ENCODE measurements at regions not wholly inside any gene's neighbourhood (a gene's known extent, or its start where the extent isn't known, plus 50 kb on each side); places are given as distances from the start of the nearest gene placed in this dataset.

GRCh38 chr7:54837168-54837567 is 78.2 kb upstream of the SEC61G start:
- CTCF ChIA-PET = interaction anchor here (2.3 kb wide), 1 partner anchor 418 kb away, joined by 6 read pairs; no protein-coding TSS in a partner anchor
- ATAC-seq (no peak), FAIRE-seq (no peak), DNase-seq (ENCODE audit: low read depth, low spot score) (no peak)
- POLR2A ChIA-PET = no interaction called here
- Histone ChIP-seq H3K4me2 (ENCODE audit: control insufficient read depth, insufficient read depth) (no peak overlapping the region), H4K20me1 (ENCODE audit: control insufficient read depth, insufficient read depth) (no peaks in the 10 kb centered on the region), H3K79me2 (ENCODE audit: control insufficient read depth, insufficient read depth, low read length) (no peaks in the 10 kb centered on the region), H3K36me3 (ENCODE audit: control insufficient read depth in 2 of 2, insufficient read depth in 2 of 2, low read length in 1 of 2) (no peaks in the 10 kb centered on the region), H3K4me1 (ENCODE audit: control insufficient read depth, insufficient read depth, low read length) (no peaks in the 10 kb centered on the region), H3K9me3 (replicated peaks; ENCODE audit: control insufficient read depth, insufficient read depth, low read length) (no peaks in the 10 kb centered on the region), H3K27me3 (replicated peaks in 1 of 2; ENCODE audit: control insufficient read depth in 2 of 2, insufficient read depth in 2 of 2, low read length in 1 of 2) (no peaks in the 10 kb centered on the region), H3K27ac (ENCODE audit: control insufficient read depth, insufficient read depth) (no peak overlapping the region), H3K9ac (ENCODE audit: control insufficient read depth, insufficient read depth, low read length) (no peak overlapping the region), H2AFZ (ENCODE audit: control insufficient read depth, low read depth, low read length) (no peak overlapping the region), H3K4me3 (no peak overlapping the region)
- BruUV-seq (replicated peaks) = no TSS peak
- RAD21 ChIA-PET (ENCODE audit: unreplicated experiment) = no interaction called here
- SMC1A ChIA-PET (ENCODE audit: uncharacterized antibody, unreplicated experiment) = interaction anchor here (1.3 kb wide), 1 partner anchor 418 kb away, joined by 5 read pairs; no protein-coding TSS in a partner anchor
- 57% methylated on average over 7 of the region's 7 CpGs for WGBS (ENCODE audit: insufficient coverage, insufficient replicate concordance, low lambda C conversion rate, missing lambda C conversion rate)
- in situ Hi-C loops (cut with MboI) (no loop called here), intact Hi-C loops (cut with micrococcal nuclease; ENCODE audit: unreplicated experiment) (no loop called here)
- TF ChIP-seq ZNF592 (IDR thresholded peaks at IDR 0.05) (no peak), ZNF622 (IDR thresholded peaks at IDR 0.05) (no peak), ETV6 (conservative IDR thresholded peaks at IDR 0.05 in 1 of 2, IDR thresholded peaks at IDR 0.05 in 1 of 2; ENCODE audit: borderline replicate concordance in 1 of 2, low read depth in 1 of 2) (no peak), ZNF687 (IDR thresholded peaks at IDR 0.05) (no peak), RB1 (IDR thresholded peaks at IDR 0.05; ENCODE audit: borderline replicate concordance) (no peak), FOS (IDR thresholded peaks at IDR 0.05; ENCODE audit: borderline replicate concordance, extremely low read depth, insufficient read length) (no peak), NFYB (IDR thresholded peaks at IDR 0.05; ENCODE audit: insufficient read depth, low read depth, low read length) (no peak), RELB (IDR thresholded peaks at IDR 0.05; ENCODE audit: low read depth) (no peak), ATF3 (IDR thresholded peaks at IDR 0.05; ENCODE audit: borderline replicate concordance, extremely low read depth, low read depth, low read length) (no peak), SMC3 (IDR thresholded peaks at IDR 0.05; ENCODE audit: borderline replicate concordance, low read length) (no peak), NFIC (IDR thresholded peaks at IDR 0.05; ENCODE audit: low read depth, low read length) (no peak), ZNF384 (IDR thresholded peaks at IDR 0.05; ENCODE audit: borderline replicate concordance, low read depth, low read length) (no peak), RCOR1 (conservative IDR thresholded peaks at IDR 0.05; ENCODE audit: low read depth, low read length) (no peak), IKZF2 (IDR thresholded peaks at IDR 0.05) (no peak)
